Hippocampal formation (tissue), 2 donors: ENCODE measurements at regions not wholly inside any gene's neighbourhood (a gene's known extent, or its start where the extent isn't known, plus 50 kb on each side); places are given as distances from the start of the nearest gene placed in this dataset.
"Not testable (repeated sequence)": the region's sequence is repeated elsewhere in the genome, so short reads cannot be mapped to it uniquely, and the experiment has no call there.

Experiments
- DNase-seq, 2 donors: peaks; one replicate each; lab custom pipeline; 2025; lab: John Stamatoyannopoulos, UW

GRCh38 chr5:126097876-126098275 lies 325.3 kb upstream of the GRAMD2B start:
- no peak for DNase-seq

GRCh38 chr5:126098330-126099017 lies 324.7 kb upstream of the GRAMD2B start:
- DNase-seq, result no peak

GRCh38 chr5:126099077-126099476 lies 324.1 kb upstream of the GRAMD2B start:
- no peak for DNase-seq

GRCh38 chr5:126100767-126101166 lies 322.4 kb upstream of the GRAMD2B start:
- no peak for DNase-seq

GRCh38 chr5:126101901-126102300 lies 321.3 kb upstream of the GRAMD2B start:
- DNase-seq, result no peak

- DNase-seq, result no peak
These were observed 320.2 kb upstream of the GRAMD2B start for GRCh38 chr5:126103050-126103449.

GRCh38 chr5:126103868-126104267 lies 319.3 kb upstream of the GRAMD2B start:
- no peak for DNase-seq

GRCh38 chr5:126104341-126104740 lies 318.9 kb upstream of the GRAMD2B start:
- no peak for DNase-seq

GRCh38 chr5:126104951-126105350 lies 318.3 kb upstream of the GRAMD2B start:
- DNase-seq, result no peak

- DNase-seq, result no peak
These were observed 317.2 kb upstream of the GRAMD2B start for GRCh38 chr5:126106029-126106428.

GRCh38 chr5:126107381-126107780 lies 315.8 kb upstream of the GRAMD2B start:
- DNase-seq, result no peak

- DNase-seq, result no peak
These were observed 314.7 kb upstream of the GRAMD2B start for GRCh38 chr5:126108470-126108869.

GRCh38 chr5:126115059-126115629 lies 308.1 kb upstream of the GRAMD2B start:
- no peak for DNase-seq

GRCh38 chr5:126117044-126117443 lies 306.2 kb upstream of the GRAMD2B start:
- no peak for DNase-seq

- DNase-seq, result no peak
These were observed 303.2 kb upstream of the GRAMD2B start for GRCh38 chr5:126119887-126120442.

GRCh38 chr5:126120939-126121338 lies 302.3 kb upstream of the GRAMD2B start:
- DNase-seq, result no peak

- no peak for DNase-seq
These were observed 300.3 kb upstream of the GRAMD2B start for GRCh38 chr5:126122942-126123341.

- DNase-seq, result no peak
These were observed 298.4 kb upstream of the GRAMD2B start for GRCh38 chr5:126124706-126125345.

- DNase-seq, result no peak
These were observed 297.8 kb upstream of the GRAMD2B start for GRCh38 chr5:126125407-126125806.

GRCh38 chr5:126126574-126126973 lies 296.6 kb upstream of the GRAMD2B start:
- no peak for DNase-seq

- not testable (repeated sequence) for DNase-seq
These were observed 295.8 kb upstream of the GRAMD2B start for GRCh38 chr5:126127371-126127770.

- DNase-seq, result no peak
These were observed 293.8 kb upstream of the GRAMD2B start for GRCh38 chr5:126129431-126129830.

GRCh38 chr5:126133424-126133823 lies 289.8 kb upstream of the GRAMD2B start:
- no peak for DNase-seq
